GM12874 (cell line): ENCODE measurements at regions not wholly inside any gene's neighbourhood (a gene's known extent, or its start where the extent isn't known, plus 50 kb on each side); places are given as distances from the start of the nearest gene placed in this dataset.

ENCODE experiments used
- TF ChIP-seq, protein P1 (sequence below): IDR thresholded peaks from 2 replicates; pipeline ENCODE4 v1.5.1; 2011; ENCODE audit warnings: low read depth, mild to moderate bottlenecking, control low read depth, low read length, moderate library complexity; ENCODE audit not compliant: insufficient read depth

DNA sequence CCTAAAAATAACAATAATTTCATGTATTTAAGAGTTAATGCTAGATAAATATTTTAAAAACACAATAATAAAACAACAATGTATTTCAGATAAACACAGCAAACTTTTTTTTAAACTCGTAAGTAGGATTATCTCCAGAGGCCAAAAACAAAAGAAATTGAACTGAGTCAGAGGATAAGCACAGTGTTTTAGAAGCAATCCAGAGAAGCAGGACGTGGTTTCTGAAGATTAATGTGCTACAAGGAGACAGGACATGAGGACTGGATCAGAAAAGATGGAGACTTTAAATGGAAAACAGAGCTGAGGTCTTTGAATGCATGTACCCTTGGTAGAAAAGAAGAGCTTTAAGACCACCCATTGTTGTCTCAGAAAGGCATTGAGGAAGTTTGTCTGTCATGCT, 491.2 kb upstream of the TLE4 start:
- TF ChIP-seq, protein P1, sequence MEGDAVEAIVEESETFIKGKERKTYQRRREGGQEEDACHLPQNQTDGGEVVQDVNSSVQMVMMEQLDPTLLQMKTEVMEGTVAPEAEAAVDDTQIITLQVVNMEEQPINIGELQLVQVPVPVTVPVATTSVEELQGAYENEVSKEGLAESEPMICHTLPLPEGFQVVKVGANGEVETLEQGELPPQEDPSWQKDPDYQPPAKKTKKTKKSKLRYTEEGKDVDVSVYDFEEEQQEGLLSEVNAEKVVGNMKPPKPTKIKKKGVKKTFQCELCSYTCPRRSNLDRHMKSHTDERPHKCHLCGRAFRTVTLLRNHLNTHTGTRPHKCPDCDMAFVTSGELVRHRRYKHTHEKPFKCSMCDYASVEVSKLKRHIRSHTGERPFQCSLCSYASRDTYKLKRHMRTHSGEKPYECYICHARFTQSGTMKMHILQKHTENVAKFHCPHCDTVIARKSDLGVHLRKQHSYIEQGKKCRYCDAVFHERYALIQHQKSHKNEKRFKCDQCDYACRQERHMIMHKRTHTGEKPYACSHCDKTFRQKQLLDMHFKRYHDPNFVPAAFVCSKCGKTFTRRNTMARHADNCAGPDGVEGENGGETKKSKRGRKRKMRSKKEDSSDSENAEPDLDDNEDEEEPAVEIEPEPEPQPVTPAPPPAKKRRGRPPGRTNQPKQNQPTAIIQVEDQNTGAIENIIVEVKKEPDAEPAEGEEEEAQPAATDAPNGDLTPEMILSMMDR = no peak

DNA sequence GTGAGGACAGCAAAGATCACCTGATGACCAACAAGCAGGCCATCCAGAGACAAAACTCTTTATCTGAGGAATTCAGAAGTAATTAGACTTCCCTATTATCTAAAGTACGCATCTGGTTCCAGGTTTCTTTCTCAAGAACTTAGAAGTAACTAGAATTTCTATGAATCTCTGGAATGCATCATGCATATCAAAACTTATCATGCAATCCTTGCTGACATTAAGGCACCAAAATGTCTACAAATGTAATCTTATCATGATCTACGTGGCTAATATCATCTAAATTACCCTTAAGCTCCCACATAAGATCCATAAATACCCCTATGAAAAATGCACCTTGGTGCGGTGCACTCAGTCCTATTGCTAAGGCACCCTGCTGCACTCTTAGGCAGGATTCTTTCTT, 488.1 kb upstream of the TLE4 start:
- TF ChIP-seq, protein P1 = no peak

DNA sequence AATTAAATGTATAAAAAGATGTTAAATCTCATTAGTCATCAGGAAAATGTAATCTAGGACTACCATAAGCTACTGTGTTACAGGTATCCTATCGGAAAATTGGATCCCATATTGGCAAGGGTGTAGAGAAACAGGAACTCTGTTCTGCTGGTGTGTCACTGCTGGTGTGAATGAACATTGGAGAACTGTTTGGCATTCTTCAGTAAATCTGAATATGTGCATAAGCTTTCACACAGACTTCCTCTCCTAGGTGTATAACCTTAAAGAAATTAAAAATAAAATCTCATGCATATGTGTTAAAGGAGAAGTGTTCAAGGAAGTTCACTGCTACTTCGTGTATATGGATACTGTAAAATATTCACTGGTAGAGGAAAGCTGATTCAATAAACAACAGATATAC, 484.6 kb upstream of the TLE4 start:
- TF ChIP-seq, protein P1 = no peak

DNA sequence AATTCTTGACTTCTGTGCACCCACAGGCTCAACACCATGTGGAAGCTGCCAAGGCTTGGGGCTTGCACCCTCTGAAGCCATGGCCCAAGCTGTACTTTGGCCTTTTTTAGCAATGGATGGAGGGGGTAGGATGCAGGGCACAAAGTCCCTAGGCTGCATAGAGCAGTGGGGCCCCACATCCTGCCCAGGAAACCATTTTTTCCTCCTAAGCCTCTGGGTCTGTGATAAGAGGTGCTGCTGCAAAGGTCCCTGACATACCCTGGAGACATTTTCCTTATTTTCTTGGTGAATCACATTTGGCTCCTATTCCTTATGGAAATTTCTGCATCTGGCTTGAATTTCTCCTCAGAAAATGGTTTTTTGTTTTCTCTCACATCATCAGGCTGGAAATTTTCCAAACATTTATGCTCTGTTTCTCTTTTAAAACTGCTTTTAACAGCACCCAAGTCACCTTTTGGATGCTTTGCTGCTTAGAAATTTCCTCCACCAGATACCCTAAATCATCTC, 482.7 kb upstream of the TLE4 start:
- TF ChIP-seq, protein P1 = no peak

DNA sequence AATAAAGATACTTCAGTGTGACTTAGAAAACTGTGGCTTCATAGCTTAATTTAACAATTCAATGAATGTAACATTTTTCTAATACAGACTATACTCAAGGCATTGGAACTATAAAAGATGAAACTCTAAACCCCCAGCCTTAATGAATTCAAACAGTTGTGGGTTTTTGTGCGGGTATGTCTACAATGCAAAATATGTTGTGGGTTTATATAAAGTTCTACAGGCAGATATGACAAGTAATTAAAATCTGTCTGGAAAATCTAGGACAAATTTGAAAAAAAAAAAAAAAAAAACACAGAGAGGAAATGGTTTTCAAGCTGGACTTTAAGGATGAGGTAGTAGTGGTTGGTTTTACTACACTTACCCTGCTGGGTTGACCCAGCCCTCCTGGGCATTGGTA, 467.5 kb upstream of the TLE4 start:
- TF ChIP-seq, protein P1 = no peak

DNA sequence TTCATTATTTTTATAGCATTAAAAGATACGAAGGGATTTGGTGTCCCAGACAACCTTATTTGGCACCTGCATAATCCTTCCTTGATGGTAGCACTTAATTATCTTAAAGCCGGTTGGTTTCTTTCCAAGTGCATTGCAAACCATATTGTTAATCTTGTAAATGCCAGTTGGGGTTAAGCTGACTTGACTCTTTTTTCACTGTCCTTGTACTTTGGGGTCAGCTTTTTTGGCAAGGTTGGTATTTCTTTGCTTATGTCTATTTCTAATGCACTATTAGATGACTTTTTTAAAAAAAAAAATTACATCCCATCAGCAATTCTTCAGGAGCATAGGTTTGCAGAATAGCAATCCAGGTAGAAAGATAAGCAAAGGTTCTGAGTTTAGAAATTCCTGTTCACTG, 466.8 kb upstream of the TLE4 start:
- TF ChIP-seq, protein P1 = no peak

DNA sequence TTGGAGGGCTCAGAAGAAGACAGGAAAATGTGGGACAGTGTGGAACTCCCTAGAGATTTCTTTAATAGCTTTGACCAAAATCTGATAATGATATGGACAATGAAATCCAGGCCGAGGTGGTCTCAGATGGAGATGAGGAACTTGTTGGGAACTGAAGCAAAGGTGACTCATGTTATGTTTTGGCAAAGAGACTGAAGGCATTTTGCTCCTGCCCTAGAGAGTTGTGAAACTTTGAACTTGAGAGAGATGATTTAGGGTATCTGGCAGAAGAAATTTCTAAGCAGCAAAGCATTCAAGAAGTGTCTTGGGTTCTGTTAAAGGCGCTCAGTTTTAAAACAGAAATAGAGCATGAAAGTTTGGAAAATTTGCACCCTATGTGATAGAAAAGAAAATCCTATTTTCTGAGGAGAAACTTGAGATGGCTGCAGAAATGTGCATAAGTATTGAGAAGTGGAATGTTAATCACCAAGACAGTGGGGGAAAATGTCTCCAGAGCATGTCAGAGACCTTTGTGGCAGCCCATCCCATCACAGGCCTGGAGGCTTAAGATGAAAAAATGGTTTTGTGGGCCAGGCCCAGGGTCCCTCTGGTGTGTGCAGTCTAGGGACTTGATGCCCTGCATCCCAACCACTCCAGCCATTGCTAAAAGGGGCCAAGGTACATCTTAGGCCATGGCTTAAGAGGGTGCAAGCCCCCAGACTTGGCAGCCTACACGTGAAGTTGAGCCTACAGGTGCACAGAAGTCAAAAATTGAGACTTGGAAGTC, 463.7 kb upstream of the TLE4 start:
- TF ChIP-seq, protein P1 = no peak
